ENCODE measurements at regions not wholly inside any gene's neighbourhood (a gene's known extent, or its start where the extent isn't known, plus 50 kb on each side); places are given as distances from the start of the nearest gene placed in this dataset.
"Not testable (repeated sequence)": the region's sequence is repeated elsewhere in the genome, so short reads cannot be mapped to it uniquely, and the experiment has no call there.

DNA sequence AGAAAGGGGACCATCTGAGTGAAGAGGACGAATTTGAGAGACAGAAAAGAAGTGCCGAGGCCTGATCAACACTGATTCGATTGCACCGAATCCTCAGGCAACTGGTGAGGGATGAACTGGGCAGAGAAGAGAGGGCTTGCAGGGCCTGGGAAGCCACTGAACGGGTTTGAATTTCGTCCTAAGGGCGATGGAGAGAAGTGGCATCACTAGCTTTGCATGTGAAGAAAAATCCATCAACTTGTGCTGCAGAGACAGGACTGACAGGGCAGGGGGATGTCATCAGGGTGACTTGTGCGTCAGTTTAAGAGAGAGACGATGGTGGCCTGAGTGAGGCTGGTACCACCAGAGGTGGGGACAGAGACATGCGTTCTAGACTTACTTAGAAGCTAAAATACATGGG, 73.7 kb upstream of the SLC22A23 start:
- no peaks in the 10 kb centered on the region for H3K9me3 Mint-ChIP-seq
- intact Hi-C loops (cut with DNase I, micrococcal nuclease): no loop called here
- ChIA-PET CTCF (no interaction called here), POLR2A (no interaction called here)
- no peaks in the 10 kb centered on the region for H3K36me3 Mint-ChIP-seq (ENCODE audit: low read depth)
- no peaks in the 10 kb centered on the region for H3K4me1 ChIP-seq (ENCODE audit: insufficient read depth, low read length)
- DNase-seq (no peak), ATAC-seq (ENCODE audit: poor library complexity) (no peak)
- no peaks in the 10 kb centered on the region for H3K36me3 ChIP-seq (ENCODE audit: insufficient read depth, low read length)
- TF ChIP-seq, protein P1, sequence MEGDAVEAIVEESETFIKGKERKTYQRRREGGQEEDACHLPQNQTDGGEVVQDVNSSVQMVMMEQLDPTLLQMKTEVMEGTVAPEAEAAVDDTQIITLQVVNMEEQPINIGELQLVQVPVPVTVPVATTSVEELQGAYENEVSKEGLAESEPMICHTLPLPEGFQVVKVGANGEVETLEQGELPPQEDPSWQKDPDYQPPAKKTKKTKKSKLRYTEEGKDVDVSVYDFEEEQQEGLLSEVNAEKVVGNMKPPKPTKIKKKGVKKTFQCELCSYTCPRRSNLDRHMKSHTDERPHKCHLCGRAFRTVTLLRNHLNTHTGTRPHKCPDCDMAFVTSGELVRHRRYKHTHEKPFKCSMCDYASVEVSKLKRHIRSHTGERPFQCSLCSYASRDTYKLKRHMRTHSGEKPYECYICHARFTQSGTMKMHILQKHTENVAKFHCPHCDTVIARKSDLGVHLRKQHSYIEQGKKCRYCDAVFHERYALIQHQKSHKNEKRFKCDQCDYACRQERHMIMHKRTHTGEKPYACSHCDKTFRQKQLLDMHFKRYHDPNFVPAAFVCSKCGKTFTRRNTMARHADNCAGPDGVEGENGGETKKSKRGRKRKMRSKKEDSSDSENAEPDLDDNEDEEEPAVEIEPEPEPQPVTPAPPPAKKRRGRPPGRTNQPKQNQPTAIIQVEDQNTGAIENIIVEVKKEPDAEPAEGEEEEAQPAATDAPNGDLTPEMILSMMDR (IDR thresholded peaks at IDR 0.05): no peak
- no peaks in the 10 kb centered on the region for H3K27me3 ChIP-seq (ENCODE audit: control insufficient read depth in 1 of 2, insufficient read depth in 2 of 2, low read length in 2 of 2)
- H3K4me3 ChIP-seq (ENCODE audit: low read length): no peak overlapping the region
- H3K9me3 ChIP-seq (ENCODE audit: control insufficient read depth in 1 of 2, insufficient read depth in 1 of 2, low read length in 2 of 2): no peaks in the 10 kb centered on the region
- H3K27ac Mint-ChIP-seq: no peak overlapping the region
- no peaks in the 10 kb centered on the region for H3K4me1 Mint-ChIP-seq (ENCODE audit: low read depth)
- peaks cover 3% of the 10 kb centered on the region for H3K27me3 Mint-ChIP-seq
- H3K4me3 Mint-ChIP-seq: no peak overlapping the region
- H3K27ac ChIP-seq (ENCODE audit: low read depth in 1 of 2, low read length in 2 of 2): no peak overlapping the region

DNA sequence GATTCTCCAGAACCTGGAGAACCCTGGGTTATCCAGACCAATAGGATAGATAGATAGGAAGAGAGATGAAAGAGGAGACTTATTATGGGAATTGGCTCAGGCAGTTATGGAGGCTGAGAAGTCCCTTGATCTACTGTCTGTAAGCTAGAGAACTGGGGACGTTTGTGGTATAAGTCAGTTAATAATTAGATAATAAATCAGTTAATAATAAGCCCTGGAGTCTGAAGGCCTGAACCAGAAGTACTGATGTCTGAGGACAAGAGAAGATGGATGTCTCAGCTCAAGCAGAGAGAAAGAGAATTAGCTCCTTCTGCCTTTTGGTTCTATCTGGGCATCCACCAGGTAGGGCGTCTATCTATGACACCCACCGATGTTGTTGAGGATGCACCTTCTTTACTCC, 72.9 kb upstream of the SLC22A23 start:
- Mint-ChIP-seq H3K27ac (no peak overlapping the region), H3K4me3 (no peak overlapping the region), H3K9me3 (no peaks in the 10 kb centered on the region), H3K36me3 (ENCODE audit: low read depth) (no peaks in the 10 kb centered on the region), H3K27me3 (peaks cover 3% of the 10 kb centered on the region), H3K4me1 (ENCODE audit: low read depth) (no peaks in the 10 kb centered on the region)
- TF ChIP-seq, protein P1 (IDR thresholded peaks at IDR 0.05): no peak
- CTCF ChIA-PET: no interaction called here
- intact Hi-C loops (cut with DNase I, micrococcal nuclease): no loop called here
- no peak overlapping the region for H3K27ac ChIP-seq (ENCODE audit: low read depth in 1 of 2, low read length in 2 of 2)
- no peak overlapping the region for H3K4me3 ChIP-seq (ENCODE audit: low read length)
- no peaks in the 10 kb centered on the region for H3K27me3 ChIP-seq (ENCODE audit: control insufficient read depth in 1 of 2, insufficient read depth in 2 of 2, low read length in 2 of 2)
- H3K9me3 ChIP-seq (ENCODE audit: control insufficient read depth in 1 of 2, insufficient read depth in 1 of 2, low read length in 2 of 2): no peaks in the 10 kb centered on the region
- POLR2A ChIA-PET: no interaction called here
- H3K36me3 ChIP-seq (ENCODE audit: insufficient read depth, low read length): no peaks in the 10 kb centered on the region
- ATAC-seq (ENCODE audit: poor library complexity) (no peak), DNase-seq (no peak)
- H3K4me1 ChIP-seq (ENCODE audit: insufficient read depth, low read length): no peaks in the 10 kb centered on the region

DNA sequence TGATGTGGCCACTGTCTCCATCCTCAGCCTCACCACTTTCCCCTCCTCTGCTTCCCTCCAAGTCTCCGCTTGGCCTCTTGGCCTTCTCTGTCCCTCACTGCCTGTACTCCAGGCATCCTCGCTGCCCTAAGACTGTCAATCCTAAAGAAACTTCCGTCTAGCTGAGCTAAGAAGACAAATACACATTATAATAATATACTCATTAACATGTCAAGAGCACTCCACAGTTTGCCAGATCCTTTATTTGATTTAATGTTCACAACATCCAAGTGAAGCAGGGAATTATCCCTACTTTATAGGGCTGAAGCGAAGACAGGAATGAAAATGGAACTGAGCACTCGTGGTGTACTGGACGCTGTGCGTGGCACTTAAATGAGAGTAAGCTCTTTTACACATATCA, 72.4 kb upstream of the SLC22A23 start:
- ChIA-PET POLR2A (no interaction called here), CTCF (no interaction called here)
- TF ChIP-seq, protein P1 (IDR thresholded peaks at IDR 0.05): no peak
- Mint-ChIP-seq H3K27me3 (peaks cover 7% of the 10 kb centered on the region), H3K36me3 (ENCODE audit: low read depth) (no peaks in the 10 kb centered on the region), H3K4me3 (no peak overlapping the region), H3K9me3 (no peaks in the 10 kb centered on the region), H3K27ac (no peak overlapping the region), H3K4me1 (ENCODE audit: low read depth) (no peaks in the 10 kb centered on the region)
- intact Hi-C loops (cut with DNase I, micrococcal nuclease): no loop called here
- DNase-seq (no peak), ATAC-seq (ENCODE audit: poor library complexity) (no peak)
- no peaks in the 10 kb centered on the region for H3K36me3 ChIP-seq (ENCODE audit: insufficient read depth, low read length)
- H3K4me1 ChIP-seq (ENCODE audit: insufficient read depth, low read length): no peaks in the 10 kb centered on the region
- no peak overlapping the region for H3K27ac ChIP-seq (ENCODE audit: low read depth in 1 of 2, low read length in 2 of 2)
- no peaks in the 10 kb centered on the region for H3K27me3 ChIP-seq (ENCODE audit: control insufficient read depth in 1 of 2, insufficient read depth in 2 of 2, low read length in 2 of 2)
- H3K4me3 ChIP-seq (ENCODE audit: low read length): no peak overlapping the region
- no peaks in the 10 kb centered on the region for H3K9me3 ChIP-seq (ENCODE audit: control insufficient read depth in 1 of 2, insufficient read depth in 1 of 2, low read length in 2 of 2)

DNA sequence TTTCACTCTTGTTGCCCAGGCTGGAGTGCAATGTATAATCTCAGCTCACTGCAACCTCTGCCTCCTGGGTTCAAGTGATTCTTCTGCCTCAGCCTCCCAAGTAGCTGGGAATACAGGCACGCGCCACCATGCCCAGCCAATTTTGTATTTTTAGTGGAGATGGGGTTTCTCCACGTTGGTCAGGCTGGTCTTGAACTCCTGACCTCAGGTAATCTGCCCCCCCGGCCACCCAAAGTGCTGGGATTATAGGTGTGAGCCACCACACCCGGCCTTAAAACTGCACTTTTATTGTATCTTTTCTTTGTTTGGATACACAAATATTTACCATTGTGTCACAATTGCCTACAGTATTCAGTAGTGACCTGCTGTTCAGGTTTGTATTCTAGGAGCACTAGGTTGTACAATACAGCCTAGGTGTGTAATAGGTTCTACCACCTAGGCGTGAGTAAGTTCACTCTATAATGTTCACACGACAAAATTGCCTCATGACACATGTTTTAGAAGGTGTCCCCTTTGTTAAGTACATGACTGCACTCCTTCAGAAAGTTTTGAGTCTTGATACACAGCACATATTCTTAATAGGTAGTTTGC, 71.3 kb upstream of the SLC22A23 start:
- H3K4me3 ChIP-seq (ENCODE audit: low read length); ATAC-seq (ENCODE audit: poor library complexity); H3K4me1 Mint-ChIP-seq (ENCODE audit: low read depth); H3K4me1 ChIP-seq (ENCODE audit: insufficient read depth, low read length); CTCF ChIA-PET; POLR2A ChIA-PET; H3K27ac ChIP-seq (ENCODE audit: low read depth in 1 of 2, low read length in 2 of 2); intact Hi-C loops (cut with DNase I, micrococcal nuclease); H3K9me3 ChIP-seq (ENCODE audit: control insufficient read depth in 1 of 2, insufficient read depth in 1 of 2, low read length in 2 of 2); H3K36me3 Mint-ChIP-seq (ENCODE audit: low read depth); H3K9me3 Mint-ChIP-seq; H3K27me3 ChIP-seq (ENCODE audit: control insufficient read depth in 1 of 2, insufficient read depth in 2 of 2, low read length in 2 of 2); H3K27ac Mint-ChIP-seq; DNase-seq; H3K36me3 ChIP-seq (ENCODE audit: insufficient read depth, low read length); H3K4me3 Mint-ChIP-seq: not testable (repeated sequence)
- peaks cover 15% of the 10 kb centered on the region for H3K27me3 Mint-ChIP-seq
